SK-N-DZ (cell line): ENCODE measurements at regions not wholly inside any gene's neighbourhood (a gene's known extent, or its start where the extent isn't known, plus 50 kb on each side); places are given as distances from the start of the nearest gene placed in this dataset.
"Not testable (repeated sequence)": the region's sequence is repeated elsewhere in the genome, so short reads cannot be mapped to it uniquely, and the experiment has no call there.

Experiments
- DNase-seq: peaks from one replicate; pipeline ENCODE4 v3.0.0-alpha.2; 2015; ENCODE audit warnings: low spot score

DNA sequence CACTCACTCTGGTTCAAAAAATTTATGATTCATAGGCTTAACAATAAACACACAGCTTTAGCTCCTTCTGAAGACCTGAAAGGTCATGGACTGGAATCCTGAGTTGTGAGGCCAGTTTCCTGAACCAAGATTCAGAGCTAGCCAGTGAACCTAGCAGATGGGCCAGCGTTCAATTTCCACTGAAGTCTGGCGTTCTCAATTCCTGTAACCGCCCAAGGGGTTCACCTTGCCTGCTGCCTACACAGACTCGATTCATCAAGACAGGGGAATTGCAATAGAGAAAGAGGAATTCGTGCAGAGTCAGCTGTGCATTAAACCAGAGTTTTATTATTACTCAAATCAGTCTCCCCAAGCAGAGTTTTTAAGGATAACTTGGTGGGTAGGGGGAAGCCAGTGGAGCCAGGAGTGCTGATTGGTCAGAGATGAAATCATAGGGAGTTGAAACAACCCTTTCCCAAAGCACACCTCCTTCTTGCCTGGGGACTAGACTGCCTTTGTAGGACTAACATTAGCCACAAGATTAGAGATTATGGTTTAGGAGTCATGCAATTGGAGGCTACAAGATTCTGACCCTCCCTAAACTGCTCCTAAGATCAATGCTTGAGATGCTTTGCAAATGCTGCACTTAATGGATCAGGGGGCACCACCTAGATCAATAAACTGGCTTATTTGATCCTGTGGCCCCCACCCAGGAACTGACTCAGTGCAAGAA, 117.5 kb upstream of the SHB start:
- DNase-seq = no peak

DNA sequence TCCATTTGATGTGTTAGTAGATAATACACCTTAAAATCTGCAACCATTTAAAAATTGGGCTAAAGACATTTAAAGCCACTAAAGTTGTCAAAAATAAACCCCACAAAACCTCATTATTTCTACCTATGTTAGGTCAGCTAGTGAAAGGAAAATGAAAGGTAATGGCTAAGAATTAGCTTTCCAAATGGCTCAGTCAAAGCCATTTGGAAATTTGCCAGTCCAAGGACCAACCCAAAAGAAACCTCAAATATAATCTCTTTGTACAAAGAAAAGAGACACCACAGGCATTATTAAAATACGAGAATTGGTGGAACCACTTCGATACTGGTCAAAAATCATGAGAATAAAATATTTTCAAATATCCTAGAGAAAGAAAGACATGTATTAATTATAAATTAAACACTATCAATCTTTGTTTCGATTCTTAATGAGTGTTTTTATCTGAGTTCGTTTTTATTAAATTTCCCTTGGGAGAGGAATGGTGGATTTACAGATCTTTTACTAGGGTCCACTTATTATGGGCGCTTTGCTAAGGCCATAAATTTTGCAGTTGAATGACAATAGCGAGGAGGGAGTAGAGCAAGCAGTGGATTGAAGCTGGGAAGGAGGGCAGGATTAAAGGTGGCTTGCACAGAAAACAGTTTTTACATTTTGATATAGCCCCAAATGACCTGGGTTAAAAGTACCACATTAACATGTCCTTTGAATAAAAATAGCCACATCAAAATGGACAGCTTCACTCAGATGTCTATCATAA, 116.8 kb upstream of the SHB start:
- DNase-seq = no peak

DNA sequence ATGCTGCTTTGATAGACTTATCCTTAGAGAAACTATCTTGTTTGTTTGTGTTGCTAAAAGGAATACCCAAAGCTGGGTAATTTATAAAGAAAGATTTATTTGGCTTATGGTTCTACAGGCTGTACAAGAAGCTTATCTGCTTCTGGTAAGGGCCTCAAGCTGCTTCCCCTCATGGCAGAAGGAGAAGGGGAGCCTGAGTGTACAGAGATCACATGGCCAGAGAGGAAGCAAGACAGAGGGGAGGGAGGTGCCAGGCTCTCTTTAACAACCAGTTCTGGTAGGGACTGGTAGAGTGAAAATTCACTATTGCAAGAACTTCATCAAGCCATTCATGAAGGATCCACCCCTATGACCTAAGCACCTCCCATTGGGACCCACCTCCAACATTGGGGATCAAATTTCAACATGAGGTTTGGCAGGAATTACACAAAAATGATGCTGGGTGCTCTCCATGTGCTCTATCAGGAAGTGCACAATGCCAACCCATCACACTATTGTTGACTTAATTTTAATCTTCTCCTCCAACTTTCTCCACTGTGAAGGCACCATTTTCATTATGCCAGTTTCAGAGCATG, 115.1 kb upstream of the SHB start:
- DNase-seq = no peak

DNA sequence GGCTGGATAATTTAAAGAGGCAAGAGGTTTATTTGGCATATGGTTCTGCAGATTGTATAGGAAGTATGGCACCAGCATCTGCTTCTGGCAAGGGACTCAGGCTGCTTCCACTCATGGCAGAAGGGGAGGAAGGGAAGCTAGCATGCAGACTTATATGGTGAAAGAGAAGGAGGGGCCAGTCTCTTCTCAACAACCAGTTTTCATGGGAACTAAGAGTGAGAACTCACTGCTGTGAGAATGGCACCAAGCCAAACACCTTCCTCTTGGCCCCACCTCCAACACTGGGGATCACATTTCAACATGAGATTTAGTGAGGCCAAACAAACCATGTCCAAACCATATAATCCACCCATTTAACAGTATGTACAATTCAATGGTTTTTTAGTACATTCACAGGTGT, 113.3 kb upstream of the SHB start:
- DNase-seq = no peak

DNA sequence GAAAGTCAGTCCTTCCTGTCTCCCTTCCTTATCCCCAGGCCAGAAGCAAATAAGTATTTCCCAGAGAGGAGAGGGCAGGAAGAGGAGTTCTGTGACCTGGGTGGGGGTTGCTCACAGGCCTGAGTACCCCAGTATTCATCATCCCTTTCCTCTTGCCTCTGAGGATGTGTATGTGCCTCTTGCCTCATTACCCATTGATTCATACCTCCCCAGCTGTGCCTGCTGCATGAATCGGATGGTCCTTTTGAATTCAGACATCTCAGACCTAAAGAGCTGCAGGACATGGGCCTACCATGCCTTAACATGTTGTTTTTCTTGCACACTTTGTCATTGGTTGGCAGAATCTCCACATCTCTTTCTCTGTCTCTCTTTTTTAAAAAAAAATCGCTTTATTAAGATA, 112.8 kb upstream of the SHB start:
- DNase-seq = no peak

DNA sequence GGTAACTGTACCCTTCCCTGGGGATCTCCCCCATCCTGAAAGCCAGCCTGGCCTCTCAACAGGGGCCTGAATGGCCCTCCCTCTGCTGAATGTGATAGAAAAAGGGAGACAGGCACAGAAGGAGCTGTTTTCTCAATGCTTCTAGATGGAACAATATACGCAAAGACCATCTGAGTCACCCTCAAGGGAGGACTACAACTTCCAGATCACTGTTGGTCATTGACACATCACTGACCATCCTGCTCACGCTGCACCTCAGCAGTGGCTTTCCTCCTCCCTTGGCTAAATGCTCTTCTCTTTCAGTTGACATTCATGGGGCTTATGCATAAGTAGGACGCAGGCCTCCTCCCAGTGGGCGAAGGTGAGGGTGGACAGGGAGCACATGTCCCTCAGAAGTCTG, 112.2 kb upstream of the SHB start:
- no peak for DNase-seq

DNA sequence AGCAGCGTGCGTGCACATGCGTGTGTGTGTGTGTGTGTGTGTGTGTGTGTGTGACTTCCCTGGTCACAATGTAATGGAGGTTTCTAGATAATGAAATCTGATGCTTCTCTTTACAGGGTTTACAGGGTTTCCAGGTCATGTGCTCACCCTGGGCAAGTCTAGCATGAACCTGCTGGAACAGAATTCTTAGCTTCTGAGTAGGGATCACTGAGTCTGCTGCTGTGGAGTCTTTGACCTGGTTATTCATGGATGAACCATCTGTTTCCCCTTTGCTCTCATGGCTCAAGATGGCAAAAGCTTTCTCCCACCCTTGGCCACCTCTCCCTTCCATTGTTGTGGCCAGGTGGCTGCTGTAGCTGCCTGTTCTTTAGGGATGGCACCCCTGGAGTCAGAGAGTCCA, 111.6 kb upstream of the SHB start:
- DNase-seq = no peak

DNA sequence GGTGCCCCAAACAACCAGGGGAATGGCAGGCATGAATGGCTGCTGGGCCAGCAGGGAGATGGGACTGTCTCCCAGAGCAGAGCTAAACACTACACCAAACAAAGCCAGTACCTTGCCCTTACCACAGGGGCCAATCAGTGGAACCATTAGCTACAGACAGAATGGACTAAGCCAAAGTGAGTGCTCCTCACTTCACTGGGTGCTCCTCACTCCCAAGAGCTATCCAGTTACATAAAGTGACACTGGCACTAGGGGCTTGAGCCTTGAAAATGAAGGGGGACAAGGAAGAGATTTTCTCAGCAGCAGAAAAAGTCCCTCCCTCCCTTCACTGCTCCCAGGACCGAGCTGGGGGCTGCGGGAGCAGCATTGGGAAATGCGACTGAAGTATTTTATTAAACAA, 110.9 kb upstream of the SHB start:
- DNase-seq = no peak

DNA sequence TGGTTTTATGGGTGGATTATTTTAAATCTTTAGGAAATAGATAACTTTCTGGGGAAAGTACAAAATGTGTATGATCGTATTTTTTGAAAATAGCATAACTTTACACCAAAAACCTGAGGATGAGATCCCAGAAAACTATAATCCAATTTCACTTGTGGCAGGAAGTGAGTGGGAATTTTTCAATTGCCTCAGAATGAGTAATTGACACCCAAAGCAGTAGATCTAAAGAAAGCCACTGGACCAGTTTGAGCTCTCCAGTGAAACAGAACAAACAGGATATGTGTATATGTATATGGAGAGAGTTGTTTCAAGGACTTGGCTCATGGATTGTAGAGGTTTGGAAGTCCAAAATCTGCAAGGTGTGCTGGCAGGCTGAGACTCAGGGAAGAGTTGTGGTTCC, 109.2 kb upstream of the SHB start:
- DNase-seq = no peak

DNA sequence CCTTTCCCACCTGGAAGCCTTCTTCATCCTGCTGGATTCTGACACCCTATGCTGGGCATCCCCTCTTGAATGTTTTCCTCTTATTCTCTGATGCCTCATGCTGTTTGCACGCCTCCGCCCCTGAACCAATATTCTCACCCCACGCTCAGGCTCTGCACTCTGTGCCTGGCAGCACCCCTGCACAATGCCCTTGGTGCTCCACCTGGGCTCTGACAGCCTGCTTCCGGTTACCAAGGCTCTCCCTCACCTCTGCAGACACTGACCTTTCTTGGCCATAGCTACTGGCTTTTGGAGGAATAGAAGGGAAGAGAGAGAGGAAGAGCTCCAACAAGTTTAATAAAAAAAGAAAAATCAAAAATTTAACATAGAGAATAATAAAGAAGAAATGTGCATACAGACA, 108.7 kb upstream of the SHB start:
- no peak for DNase-seq

DNA sequence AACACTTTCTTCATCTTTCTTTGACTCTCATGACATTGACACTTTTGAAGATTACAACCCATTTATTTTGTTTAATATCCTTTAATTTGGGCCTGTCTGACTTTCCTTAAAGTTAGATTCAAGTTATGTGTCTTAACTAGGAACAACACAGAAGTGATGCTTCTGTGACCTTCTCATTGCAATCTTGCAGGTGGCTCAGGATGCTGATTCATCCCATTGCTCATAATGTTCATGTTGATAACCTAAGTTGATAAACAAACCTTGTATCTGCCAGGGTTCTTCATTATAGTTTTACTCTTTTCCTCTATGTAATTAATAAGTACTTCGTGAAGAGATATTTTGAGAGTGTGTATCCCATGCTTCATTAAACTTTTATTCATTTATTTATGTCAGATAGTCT, 107.2 kb upstream of the SHB start:
- DNase-seq = no peak

DNA sequence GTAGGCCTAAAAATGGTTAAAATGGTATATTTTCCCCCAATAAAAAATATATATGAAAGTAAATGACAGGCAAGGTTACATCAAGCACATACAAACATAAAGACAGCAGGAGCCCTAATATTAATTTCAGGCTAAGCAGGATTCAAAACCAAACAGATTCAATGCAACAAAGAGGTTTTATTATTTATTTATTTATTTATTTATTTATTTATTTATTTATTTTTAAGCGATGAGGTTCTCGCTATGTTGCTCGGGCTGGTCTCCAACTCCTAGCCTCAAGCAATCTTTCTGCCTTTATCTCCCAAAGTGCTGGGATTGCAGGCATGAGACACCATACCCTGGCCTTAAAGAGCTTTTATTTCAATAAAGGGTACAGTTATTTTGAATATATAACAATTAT, 106.4 kb upstream of the SHB start:
- no peak for DNase-seq

DNA sequence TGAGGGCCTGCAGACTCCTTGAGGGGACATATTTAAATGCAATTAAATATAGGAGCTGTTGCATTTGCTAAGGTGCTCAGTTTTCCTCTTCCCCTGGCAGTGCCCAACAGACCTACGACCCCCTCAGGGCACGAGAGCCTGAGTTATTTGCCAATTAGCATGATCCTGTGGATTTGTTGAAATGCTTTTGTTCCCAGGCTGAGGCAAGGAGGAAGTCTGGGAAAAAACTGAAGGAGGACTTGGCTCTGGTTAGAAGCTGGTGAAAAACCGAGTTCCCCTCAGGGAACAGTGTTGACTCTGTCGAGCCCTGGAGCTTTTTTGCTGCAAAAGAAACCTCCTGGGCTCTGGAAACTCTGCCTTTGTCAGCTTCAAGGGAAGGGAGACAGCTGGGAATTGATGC, 103.6 kb upstream of the SHB start:
- no peak for DNase-seq

DNA sequence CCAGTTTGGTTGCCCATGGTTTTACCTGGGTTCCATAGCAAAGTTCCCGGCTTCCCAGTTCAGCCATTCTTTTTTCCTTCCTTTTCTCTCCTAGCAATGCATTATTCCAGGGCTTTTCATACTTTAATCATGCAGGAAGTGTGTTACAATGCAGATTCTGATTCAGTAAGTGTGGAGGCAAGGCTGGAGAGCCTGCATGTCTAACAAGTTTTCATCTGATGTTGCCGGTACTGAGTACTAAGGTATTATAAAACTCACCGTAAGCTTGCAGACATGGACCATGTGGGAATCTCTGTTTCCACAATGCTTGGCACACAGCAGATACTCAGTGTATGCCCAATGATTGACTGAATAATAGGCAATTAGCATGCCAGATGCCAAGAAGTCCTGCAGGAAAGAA, 102.9 kb upstream of the SHB start:
- DNase-seq = no peak

DNA sequence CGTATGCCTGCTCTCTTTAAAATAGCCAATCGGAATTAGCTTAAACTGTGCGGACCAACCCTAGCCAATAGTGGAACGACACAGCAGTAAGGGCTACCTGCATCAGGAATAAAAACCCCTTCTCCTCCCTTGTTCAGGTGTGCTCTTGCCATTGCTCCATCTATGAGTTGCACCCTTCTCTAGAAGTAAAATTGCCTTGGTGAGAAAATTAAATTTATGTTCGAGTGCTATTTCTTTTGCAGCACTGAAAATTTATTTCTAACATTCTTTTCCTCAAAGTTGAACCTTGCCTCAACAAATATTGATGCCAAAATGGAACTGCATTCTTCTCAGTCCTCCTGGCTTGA, 102.5 kb upstream of the SHB start:
- DNase-seq = no peak

DNA sequence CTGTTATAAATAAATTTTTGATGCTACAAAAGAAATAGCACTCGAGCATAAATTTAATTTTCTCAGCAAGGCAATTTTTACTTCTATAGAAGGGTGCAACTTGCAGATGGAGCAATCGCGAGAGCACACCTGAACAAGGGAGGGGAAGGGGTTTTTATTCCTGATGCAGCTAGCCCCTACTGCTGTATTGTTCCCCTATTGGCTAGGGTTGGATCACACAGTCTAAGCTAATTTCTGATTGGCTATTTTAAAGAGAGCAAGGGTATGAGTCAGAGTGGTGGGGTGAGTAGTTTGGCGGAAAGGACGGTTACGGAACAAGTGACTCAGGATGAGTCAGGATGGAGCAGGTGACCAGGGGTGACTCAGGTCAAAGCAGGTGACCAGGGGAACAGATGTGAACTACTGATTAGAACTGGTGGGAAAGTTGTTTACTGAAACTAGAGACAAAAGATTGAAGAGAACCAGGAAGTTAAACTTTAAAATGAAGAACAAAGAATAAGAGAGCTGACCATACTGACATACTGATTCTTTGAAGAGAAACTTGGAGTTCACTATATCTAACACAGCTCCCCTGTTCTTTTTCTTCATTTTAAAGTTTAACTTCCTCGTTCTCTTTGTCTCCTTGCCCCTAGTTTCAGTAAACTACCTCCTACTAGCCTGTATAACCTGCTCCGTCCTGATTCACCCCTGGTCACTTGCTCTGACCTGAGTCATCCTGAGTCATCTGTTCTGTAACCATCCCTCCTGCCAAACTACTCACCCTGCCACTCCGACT, 101.9 kb upstream of the SHB start:
- not testable (repeated sequence) for DNase-seq

DNA sequence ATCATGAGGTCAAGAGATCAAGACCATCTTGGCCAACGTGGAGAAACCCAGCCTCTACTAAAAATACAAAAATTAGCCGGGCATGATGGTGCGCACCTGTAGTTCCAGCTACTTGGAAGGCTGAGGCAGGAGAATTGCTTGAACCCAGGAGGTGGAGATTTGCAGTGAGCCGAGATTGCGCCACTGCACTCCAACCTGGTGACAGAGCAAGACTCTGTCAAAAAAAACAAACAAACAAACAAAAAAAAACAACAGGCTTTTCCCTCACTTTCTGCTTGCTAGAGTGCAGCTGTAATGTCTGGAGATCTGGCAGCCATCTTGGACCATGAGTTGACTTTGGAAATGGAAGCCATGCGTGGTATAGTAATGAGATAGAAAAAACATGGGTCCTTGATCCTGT, 101.1 kb upstream of the SHB start:
- not testable (repeated sequence) for DNase-seq

DNA sequence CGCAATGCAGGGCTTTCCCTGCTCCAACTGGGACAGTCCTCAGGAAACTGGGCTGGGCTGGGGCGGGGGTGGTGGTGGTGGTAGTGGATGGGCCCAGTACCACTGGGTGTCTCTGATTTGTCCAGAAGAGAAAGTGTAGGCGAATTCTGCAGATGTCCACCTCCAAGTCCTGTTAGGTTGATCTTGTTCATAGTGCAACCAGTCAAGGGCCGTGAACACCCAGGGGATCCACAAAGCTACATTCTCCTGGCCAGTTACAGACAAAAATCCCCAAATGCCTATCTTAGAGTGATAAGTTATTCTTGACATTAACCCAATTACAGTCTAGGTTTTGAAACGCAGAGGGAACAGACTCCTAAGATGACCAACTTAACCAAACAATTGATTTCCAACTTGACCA, 97.5 kb upstream of the SHB start:
- no peak for DNase-seq

DNA sequence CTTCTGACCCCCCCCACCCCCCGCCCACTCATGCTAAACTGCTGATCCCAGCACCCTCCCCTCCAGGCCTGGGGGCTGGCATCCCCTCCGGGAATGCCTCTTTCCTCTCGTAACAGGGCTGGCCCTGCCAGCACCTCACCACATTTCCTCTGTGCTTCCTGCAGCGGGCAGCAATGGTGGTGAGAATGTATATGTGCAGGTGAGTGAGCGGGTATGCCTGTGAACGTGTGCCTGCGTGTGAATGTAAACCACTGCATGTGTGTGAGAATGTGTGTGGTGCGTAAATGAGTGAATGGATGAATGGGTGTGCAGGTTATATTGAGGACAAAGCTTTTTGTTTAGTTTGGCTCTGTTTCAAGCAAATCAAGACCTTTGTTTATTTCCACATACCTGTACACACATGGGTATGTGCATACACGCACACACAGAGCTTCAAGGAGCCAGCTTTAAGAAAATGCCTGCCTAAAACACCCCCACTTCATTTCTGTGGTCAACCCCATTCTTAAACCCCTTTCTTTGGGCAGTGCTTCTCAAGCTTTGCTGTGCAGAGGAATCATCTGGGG, 95.7 kb upstream of the SHB start:
- DNase-seq = no peak

DNA sequence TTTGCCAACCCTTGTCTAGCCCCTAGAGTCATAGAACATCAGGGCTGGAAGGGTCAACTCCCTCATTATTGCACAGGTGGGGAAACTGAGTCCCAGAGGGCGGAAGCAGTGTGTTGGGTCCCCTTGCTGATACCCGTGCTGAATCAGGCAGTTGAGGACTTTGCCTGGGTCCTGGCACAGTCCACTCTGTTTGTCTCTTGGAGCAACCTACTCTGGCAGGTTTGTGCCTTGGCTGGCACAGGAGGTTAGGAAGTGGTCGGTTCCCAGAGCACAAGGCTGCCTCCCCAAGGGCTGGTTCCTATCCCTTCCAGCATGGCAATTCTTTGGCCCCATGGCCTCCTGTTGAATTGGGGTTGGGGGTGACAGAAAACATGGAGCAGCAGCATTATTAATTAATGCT, 94.5 kb upstream of the SHB start:
- no peak for DNase-seq

DNA sequence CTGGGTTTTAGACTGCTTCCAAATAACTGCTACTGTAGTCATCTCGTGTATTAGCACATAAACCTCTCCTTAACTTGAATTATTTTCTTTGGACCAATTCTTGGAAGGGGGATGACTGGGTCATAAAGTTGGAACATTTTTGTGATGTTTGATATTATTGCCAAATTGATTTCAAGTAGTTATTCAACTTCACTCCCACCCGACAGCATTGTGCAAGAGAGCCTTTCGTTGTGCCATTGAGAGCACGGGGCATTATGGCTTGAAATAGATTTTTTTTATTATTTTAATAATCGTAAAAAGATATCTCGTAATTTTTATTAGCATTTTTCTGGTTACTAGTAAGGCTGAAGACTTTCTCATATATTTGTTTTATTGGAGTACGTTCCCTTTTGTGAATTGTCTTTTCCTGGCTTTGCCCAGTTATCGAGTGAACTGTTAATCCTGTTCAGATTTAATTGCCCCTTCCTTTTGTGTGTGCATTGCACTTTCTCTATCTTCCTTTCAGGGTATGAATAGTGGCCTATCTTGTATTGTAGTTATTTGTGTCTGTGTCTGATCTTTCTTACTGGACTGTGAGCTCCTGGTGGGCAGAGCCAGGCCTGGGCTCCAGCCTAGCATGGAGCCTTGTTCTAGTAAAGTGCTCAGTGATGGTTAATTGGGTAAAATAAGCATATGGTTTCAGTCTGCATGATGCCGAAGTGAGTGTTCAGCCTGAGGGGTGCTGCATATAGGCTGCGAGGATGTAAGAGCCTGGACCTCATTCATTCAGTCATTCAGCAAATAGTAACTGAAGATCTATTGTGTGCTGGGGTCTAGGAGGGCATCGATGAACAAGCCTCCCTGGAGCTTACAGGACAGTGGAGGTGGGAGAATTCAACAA, 93.5 kb upstream of the SHB start:
- DNase-seq = no peak
